Activated naive CD4-positive, alpha-beta T cell treated with anti-CD3 and anti-CD28 coated beads, Interleukin-2, amount 10 ng/mL, durations not matched to agents 7 days and 5 days (primary cell): ENCODE measurements at regions not wholly inside any gene's neighbourhood (a gene's known extent, or its start where the extent isn't known, plus 50 kb on each side); places are given as distances from the start of the nearest gene placed in this dataset.

ENCODE experiments used
- CTCF ChIA-PET: fragments of 350-600 bp; sonication (Branson Sonifier 250); formaldehyde crosslinking; loops from one replicate; lab custom pipeline; 2021; ENCODE audit warnings: antibody characterized with exemption; lab: Charles Lee
- DNase-seq: peaks from one replicate; pipeline ENCODE4 v3.0.0-alpha.2; 2020
- H3K27ac Mint-ChIP-seq: one replicate; pipeline ENCODE4 v1.8.0; 2021; ENCODE audit warnings: mild to moderate bottlenecking, moderate library complexity, mixed read lengths
- H3K27me3 Mint-ChIP-seq: one replicate; pipeline ENCODE4 v1.8.0; 2021; ENCODE audit warnings: mild to moderate bottlenecking, mixed read lengths
- H3K36me3 Mint-ChIP-seq: one replicate; pipeline ENCODE4 v1.8.0; 2021; ENCODE audit warnings: mixed read lengths
- H3K4me1 Mint-ChIP-seq: one replicate; pipeline ENCODE4 v1.8.0; 2021; ENCODE audit warnings: mixed read lengths
- H3K4me3 Mint-ChIP-seq: one replicate; pipeline ENCODE4 v1.8.0; 2021; ENCODE audit warnings: mild to moderate bottlenecking, moderate library complexity, mixed read lengths
- H3K9me3 Mint-ChIP-seq: one replicate; pipeline ENCODE4 v1.8.0; 2021; ENCODE audit warnings: mixed read lengths

GRCh38 chr4:126825083-126825482, 807.7 kb upstream of the INTU start:
- peaks cover 4% of the 10 kb centered on the region for H3K9me3 Mint-ChIP-seq
- no peaks in the 10 kb centered on the region for H3K36me3 Mint-ChIP-seq
- no peak for DNase-seq
- CTCF ChIA-PET, result no interaction called here
- no peaks in the 10 kb centered on the region for H3K27me3 Mint-ChIP-seq
- no peak overlapping the region for H3K27ac Mint-ChIP-seq
- H3K4me1 Mint-ChIP-seq, result no peaks in the 10 kb centered on the region
- H3K4me3 Mint-ChIP-seq, result no peak overlapping the region

- Mint-ChIP-seq H3K36me3 (no peaks in the 10 kb centered on the region), H3K9me3 (peaks cover 14% of the 10 kb centered on the region), H3K27me3 (no peaks in the 10 kb centered on the region), H3K27ac (no peak overlapping the region), H3K4me1 (no peaks in the 10 kb centered on the region), H3K4me3 (no peak overlapping the region)
- no peak for DNase-seq
- CTCF ChIA-PET, result no interaction called here
Observed at GRCh38 chr4:126827669-126828068, 805.1 kb upstream of the INTU start.

DNA sequence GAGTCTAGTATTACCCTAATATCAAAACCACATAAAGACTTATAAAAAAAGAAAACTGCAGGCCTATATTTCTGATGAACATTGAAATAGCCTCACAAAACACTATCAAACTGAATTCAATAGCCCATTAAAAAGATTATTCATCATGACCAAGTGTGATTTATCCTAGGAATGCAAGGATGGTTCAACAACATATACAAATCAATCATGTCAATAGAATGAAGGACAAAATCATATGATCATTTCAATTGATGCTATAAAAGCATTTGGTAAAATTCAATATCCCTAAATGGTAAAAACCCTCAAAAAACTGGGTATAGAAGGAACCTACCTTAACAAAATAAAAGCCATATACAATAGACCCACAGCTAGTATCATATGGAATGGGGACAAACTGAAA, 797.9 kb upstream of the INTU start:
- H3K27ac Mint-ChIP-seq, result no peak overlapping the region
- no peaks in the 10 kb centered on the region for H3K4me1 Mint-ChIP-seq
- no peaks in the 10 kb centered on the region for H3K36me3 Mint-ChIP-seq
- no peak overlapping the region for H3K4me3 Mint-ChIP-seq
- peaks cover 20% of the 10 kb centered on the region for H3K9me3 Mint-ChIP-seq
- H3K27me3 Mint-ChIP-seq, result no peaks in the 10 kb centered on the region
- CTCF ChIA-PET, result no interaction called here
- no peak for DNase-seq

DNA sequence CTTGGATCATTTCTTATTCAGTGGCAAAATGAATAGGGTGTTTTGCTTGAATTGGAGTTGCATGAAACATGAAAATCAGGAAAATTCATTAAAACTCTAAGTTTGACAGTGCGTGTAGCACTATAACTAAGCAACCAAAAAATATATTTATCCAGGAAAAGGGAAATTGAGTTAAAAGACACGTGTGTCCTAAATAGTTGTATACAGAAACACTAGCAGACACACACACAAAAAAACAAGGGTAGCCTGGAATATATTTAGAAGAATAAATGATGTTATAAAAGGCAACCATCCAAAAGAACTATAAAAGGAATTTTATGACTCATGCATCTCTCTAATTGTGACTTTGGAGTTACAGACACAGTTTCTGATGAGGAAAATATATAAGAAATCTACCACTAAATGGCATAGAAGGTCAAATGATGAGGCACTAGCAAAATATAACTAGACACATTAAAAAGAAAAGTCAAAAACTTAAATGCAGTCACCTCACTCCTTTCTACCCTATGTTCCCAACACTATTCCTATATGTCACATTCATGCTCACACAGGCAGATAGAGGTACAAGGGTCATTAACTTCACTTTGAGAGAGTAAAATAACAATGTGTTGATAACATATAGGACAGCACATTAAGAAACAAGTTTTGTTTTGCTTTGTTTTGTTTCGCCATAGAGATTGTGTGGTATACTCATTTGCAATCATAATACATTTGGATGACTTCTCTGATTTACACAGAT, 793.6 kb upstream of the INTU start:
- no peak overlapping the region for H3K27ac Mint-ChIP-seq
- H3K36me3 Mint-ChIP-seq, result no peaks in the 10 kb centered on the region
- peaks cover 6% of the 10 kb centered on the region for H3K9me3 Mint-ChIP-seq
- H3K4me3 Mint-ChIP-seq, result no peak overlapping the region
- CTCF ChIA-PET, result no interaction called here
- H3K4me1 Mint-ChIP-seq, result no peaks in the 10 kb centered on the region
- no peaks in the 10 kb centered on the region for H3K27me3 Mint-ChIP-seq
- no peak for DNase-seq

DNA sequence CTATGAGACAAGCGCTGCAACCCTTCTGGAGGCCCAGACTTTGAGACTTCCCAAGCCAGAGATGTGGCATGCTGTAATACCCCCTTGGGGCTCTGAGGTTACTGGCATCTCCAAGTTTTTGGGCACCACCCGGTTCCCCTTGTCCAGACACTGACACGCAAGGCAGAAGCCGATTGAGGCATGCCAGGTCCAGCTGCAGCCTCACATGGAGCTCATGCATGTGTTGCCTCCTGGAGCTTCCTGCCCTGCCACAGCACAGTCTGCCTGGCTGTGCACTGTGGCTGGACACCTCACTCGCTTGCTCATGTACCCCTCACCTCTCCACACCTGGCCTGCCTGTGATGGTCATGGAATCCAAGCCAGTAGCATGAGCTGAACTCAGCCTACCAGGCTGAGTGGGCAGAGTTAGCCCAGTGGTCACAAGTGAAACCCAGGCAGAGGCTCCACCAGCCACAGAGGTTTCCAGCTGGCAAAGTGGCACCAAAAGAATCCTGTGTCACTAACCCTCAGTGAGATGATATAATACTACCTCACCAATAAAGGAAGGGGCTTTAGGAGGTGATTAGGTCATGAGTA, 789.2 kb upstream of the INTU start:
- no peak for DNase-seq
- Mint-ChIP-seq H3K4me1 (no peaks in the 10 kb centered on the region), H3K9me3 (peaks cover 7% of the 10 kb centered on the region), H3K36me3 (no peaks in the 10 kb centered on the region), H3K4me3 (no peak overlapping the region), H3K27ac (no peak overlapping the region), H3K27me3 (no peaks in the 10 kb centered on the region)
- CTCF ChIA-PET, result no interaction called here

DNA sequence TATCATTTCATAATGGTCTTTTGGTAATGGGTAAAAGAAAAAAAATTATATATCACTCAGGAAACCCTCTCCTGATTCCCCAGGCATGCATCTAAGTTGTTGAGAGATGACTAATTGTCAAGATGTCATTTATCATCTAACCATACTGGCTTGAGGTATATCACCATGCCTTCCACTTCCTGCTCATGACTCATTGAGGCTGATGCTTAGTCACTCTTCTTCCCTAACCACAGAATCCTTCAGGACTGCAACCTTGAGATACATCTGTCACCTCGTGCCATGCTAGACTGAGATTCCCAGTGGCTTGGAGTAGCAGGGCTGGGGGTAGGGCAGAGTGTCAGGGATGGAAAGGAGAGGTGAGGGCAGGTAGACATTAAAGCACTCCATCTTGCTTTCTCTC, 782.5 kb upstream of the INTU start:
- H3K27ac Mint-ChIP-seq, result no peak overlapping the region
- no peaks in the 10 kb centered on the region for H3K36me3 Mint-ChIP-seq
- peaks cover 1% of the 10 kb centered on the region for H3K9me3 Mint-ChIP-seq
- no peaks in the 10 kb centered on the region for H3K27me3 Mint-ChIP-seq
- no peak overlapping the region for H3K4me3 Mint-ChIP-seq
- H3K4me1 Mint-ChIP-seq, result no peaks in the 10 kb centered on the region
- no peak for DNase-seq
- CTCF ChIA-PET, result no interaction called here

DNA sequence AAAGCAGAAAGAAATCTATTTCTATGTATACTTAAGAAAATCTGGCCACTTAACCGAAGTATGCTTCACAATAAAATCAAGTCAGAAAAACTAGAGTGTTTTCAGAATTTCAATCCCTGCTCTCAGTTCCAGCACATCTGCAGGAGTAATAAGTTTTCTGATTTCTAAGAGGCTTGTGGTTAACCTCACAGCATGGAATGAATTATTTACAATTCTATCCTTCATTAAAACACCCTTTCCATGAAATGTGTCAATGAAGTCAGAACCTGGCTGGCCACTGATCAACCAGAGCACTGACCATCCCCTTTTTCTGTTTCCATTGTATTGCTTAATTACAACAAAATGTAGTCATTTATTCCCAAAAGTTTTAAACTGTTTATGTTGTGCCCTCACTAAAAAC, 781.4 kb upstream of the INTU start:
- H3K27me3 Mint-ChIP-seq, result no peaks in the 10 kb centered on the region
- H3K4me1 Mint-ChIP-seq, result no peaks in the 10 kb centered on the region
- CTCF ChIA-PET, result no interaction called here
- H3K36me3 Mint-ChIP-seq, result no peaks in the 10 kb centered on the region
- H3K4me3 Mint-ChIP-seq, result no peak overlapping the region
- no peak for DNase-seq
- H3K9me3 Mint-ChIP-seq, result no peaks in the 10 kb centered on the region
- no peak overlapping the region for H3K27ac Mint-ChIP-seq

DNA sequence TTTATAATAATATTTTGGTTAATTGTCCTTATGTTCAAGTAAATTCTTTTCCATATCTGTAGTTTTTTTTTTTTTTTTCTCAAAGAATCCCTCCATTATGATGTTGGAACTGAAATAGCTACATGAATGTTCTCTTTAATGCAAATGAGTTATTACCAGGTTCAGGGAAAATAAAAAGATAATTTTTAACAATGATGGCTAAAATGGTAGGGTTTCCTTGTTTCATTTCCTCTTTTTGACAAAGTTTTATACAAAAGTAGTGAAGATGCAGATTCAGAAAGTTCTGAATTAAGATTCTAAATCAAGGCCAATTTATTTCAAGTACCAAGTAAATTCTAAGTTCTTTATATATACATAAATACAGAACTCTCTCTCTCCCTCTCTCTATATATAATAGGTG, 779.0 kb upstream of the INTU start:
- H3K4me1 Mint-ChIP-seq, result no peaks in the 10 kb centered on the region
- CTCF ChIA-PET, result no interaction called here
- H3K36me3 Mint-ChIP-seq, result no peaks in the 10 kb centered on the region
- H3K9me3 Mint-ChIP-seq, result peaks cover 4% of the 10 kb centered on the region
- H3K27ac Mint-ChIP-seq, result no peak overlapping the region
- no peak overlapping the region for H3K4me3 Mint-ChIP-seq
- no peak for DNase-seq
- no peaks in the 10 kb centered on the region for H3K27me3 Mint-ChIP-seq

- CTCF ChIA-PET, result no interaction called here
Observed at GRCh38 chr4:126856906-126857305, 775.9 kb upstream of the INTU start.

GRCh38 chr4:126859314-126859713, 773.4 kb upstream of the INTU start:
- no peak overlapping the region for H3K27ac Mint-ChIP-seq
- DNase-seq, result no peak
- no peaks in the 10 kb centered on the region for H3K4me1 Mint-ChIP-seq
- no peaks in the 10 kb centered on the region for H3K27me3 Mint-ChIP-seq
- CTCF ChIA-PET, result no interaction called here
- no peaks in the 10 kb centered on the region for H3K36me3 Mint-ChIP-seq
- no peak overlapping the region for H3K4me3 Mint-ChIP-seq
- peaks cover 10% of the 10 kb centered on the region for H3K9me3 Mint-ChIP-seq

More at GRCh38 chr4:126856906-126857305, 775.9 kb upstream of the INTU start:
- Mint-ChIP-seq H3K36me3 (no peaks in the 10 kb centered on the region), H3K27me3 (no peaks in the 10 kb centered on the region), H3K4me1 (no peaks in the 10 kb centered on the region), H3K4me3 (no peak overlapping the region), H3K27ac (no peak overlapping the region), H3K9me3 (peaks cover 10% of the 10 kb centered on the region)
- DNase-seq, result no peak

DNA sequence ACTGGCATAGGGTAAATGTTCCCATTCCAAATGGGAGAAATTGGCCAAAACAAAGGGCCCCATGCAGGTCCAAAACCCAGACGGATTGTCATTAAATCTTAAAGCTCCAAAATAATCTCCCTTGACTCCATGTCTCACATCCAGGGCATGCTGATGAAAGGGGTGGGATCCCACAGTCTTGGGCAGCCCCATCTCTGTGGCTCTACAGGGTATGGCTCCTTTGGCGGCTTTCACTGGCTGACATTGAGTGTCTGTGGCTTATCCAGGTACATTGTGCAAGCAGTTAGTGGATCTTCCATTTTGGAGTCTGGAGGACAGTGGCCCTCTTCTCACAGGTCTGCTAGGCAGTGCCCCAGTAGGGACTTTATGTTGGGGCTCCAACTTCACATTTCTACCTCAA, 772.9 kb upstream of the INTU start:
- H3K27me3 Mint-ChIP-seq, result no peaks in the 10 kb centered on the region
- H3K9me3 Mint-ChIP-seq, result peaks cover 10% of the 10 kb centered on the region
- H3K4me1 Mint-ChIP-seq, result no peaks in the 10 kb centered on the region
- H3K36me3 Mint-ChIP-seq, result no peaks in the 10 kb centered on the region
- no peak overlapping the region for H3K4me3 Mint-ChIP-seq
- CTCF ChIA-PET, result no interaction called here
- DNase-seq, result no peak
- H3K27ac Mint-ChIP-seq, result no peak overlapping the region

- CTCF ChIA-PET, result no interaction called here
- H3K4me1 Mint-ChIP-seq, result no peaks in the 10 kb centered on the region
- no peak for DNase-seq
- H3K4me3 Mint-ChIP-seq, result no peak overlapping the region
- no peaks in the 10 kb centered on the region for H3K36me3 Mint-ChIP-seq
- no peak overlapping the region for H3K27ac Mint-ChIP-seq
- no peaks in the 10 kb centered on the region for H3K27me3 Mint-ChIP-seq
- H3K9me3 Mint-ChIP-seq, result peaks cover 10% of the 10 kb centered on the region
Observed at GRCh38 chr4:126860308-126860707, 772.4 kb upstream of the INTU start.

DNA sequence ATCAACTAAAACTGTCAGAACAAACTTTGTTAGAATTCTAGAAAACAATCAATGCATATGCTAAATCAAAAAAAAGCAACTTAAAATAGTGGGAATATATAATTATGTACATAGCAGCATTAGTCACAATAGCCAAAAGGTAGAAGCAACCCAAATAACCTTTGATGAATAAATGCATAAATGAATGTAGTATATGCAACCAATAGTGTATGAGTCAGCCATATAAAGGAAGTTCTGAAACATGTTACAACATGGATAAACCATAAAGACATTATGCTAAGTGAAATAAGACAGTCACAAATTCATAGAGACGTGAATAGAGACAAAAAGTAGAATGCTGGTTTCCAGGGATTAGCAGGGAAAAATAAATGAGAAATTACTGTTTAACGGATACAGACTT, 762.8 kb upstream of the INTU start:
- Mint-ChIP-seq H3K4me3 (no peak overlapping the region), H3K36me3 (no peaks in the 10 kb centered on the region), H3K27ac (no peak overlapping the region), H3K4me1 (no peaks in the 10 kb centered on the region), H3K27me3 (no peaks in the 10 kb centered on the region), H3K9me3 (peaks cover 31% of the 10 kb centered on the region)
- CTCF ChIA-PET, result no interaction called here
- no peak for DNase-seq

GRCh38 chr4:126871810-126872209, 760.9 kb upstream of the INTU start:
- Mint-ChIP-seq H3K9me3 (peaks cover 29% of the 10 kb centered on the region), H3K36me3 (no peaks in the 10 kb centered on the region), H3K4me3 (no peak overlapping the region), H3K27me3 (no peaks in the 10 kb centered on the region), H3K27ac (no peak overlapping the region), H3K4me1 (no peaks in the 10 kb centered on the region)
- CTCF ChIA-PET, result no interaction called here
- DNase-seq, result no peak

- no peak overlapping the region for H3K27ac Mint-ChIP-seq
Observed at GRCh38 chr4:126874533-126874932, 758.2 kb upstream of the INTU start.

More at GRCh38 chr4:126874533-126874932, 758.2 kb upstream of the INTU start:
- H3K9me3 Mint-ChIP-seq, result peaks cover 22% of the 10 kb centered on the region
- H3K36me3 Mint-ChIP-seq, result no peaks in the 10 kb centered on the region
- DNase-seq, result no peak
- no peaks in the 10 kb centered on the region for H3K27me3 Mint-ChIP-seq
- H3K4me3 Mint-ChIP-seq, result no peak overlapping the region
- CTCF ChIA-PET, result no interaction called here
- no peaks in the 10 kb centered on the region for H3K4me1 Mint-ChIP-seq
